Vagina (tissue), 2 donors: ENCODE measurements at regions not wholly inside any gene's neighbourhood (a gene's known extent, or its start where the extent isn't known, plus 50 kb on each side); places are given as distances from the start of the nearest gene placed in this dataset.

Source experiments
- CTCF ChIP-seq, 3 experiments: fragments of 450-650 bp in 2 of 3; fragments of 200-600 bp in 1 of 3; sonication (generic) in 1 of 3; IDR thresholded peaks; one replicate each; pipeline ENCODE4 v1.5.1; 2017 to 2019; ENCODE audit warnings: antibody characterized with exemption in 3 of 3, mild to moderate bottlenecking in 2 of 3, moderate library complexity in 2 of 3
- POLR2A ChIP-seq, 2 donors: fragments of 450-650 bp; IDR thresholded peaks; one replicate each; pipeline ENCODE4 v1.6.1; 2017; ENCODE audit warnings: antibody characterized with exemption in 2 of 2, mild to moderate bottlenecking in 2 of 2, moderate library complexity in 2 of 2
- POLR2AphosphoS5 ChIP-seq, 2 donors: sonication (generic); formaldehyde crosslinking; IDR thresholded peaks; one replicate each; pipeline ENCODE4 v1.9.0; 2017; ENCODE audit warnings: antibody characterized with exemption in 2 of 2, mild to moderate bottlenecking in 2 of 2, low read depth in 1 of 2; ENCODE audit not compliant: insufficient read depth in 1 of 2

GRCh38 chr14:104462651-104463630 lies 116.6 kb upstream of the C14orf180 start:
- TF ChIP-seq CTCF (IDR thresholded peaks at IDR 0.05): no peak
- no peak for TF ChIP-seq POLR2A (IDR thresholded peaks at IDR 0.05)
- no peak for TF ChIP-seq POLR2AphosphoS5 (IDR thresholded peaks at IDR 0.05; ENCODE audit: insufficient read depth in 1 of 2, low read depth in 1 of 2)
